Body of pancreas (tissue), 4 donors: ENCODE measurements at regions not wholly inside any gene's neighbourhood (a gene's known extent, or its start where the extent isn't known, plus 50 kb on each side); places are given as distances from the start of the nearest gene placed in this dataset.

Experiments used
- ATAC-seq: fragments of 150-250 bp; one replicate; pipeline ENCODE4 v1.9.1; 2016
- DNase-seq, 4 donors: peaks; one replicate each; pipeline ENCODE4 v3.0.0-alpha.2; 2019
- H3K27ac ChIP-seq, 4 donors: fragments of 200-600 bp; sonication (generic); 1 replicate in 3 of 4; 2 replicates in 1 of 4; pipeline versions ENCODE4 v1.5.1 to v1.6.1; 2016 to 2019; ENCODE audit warnings: mild to moderate bottlenecking in 1 of 4, mixed read lengths in 1 of 4, moderate library complexity in 1 of 4
- H3K27me3 ChIP-seq, 2 donors: fragments of 200-600 bp; sonication (generic); one replicate each; pipeline ENCODE4 v1.6.0; 2016; ENCODE audit warnings: mild to moderate bottlenecking in 1 of 2
- H3K36me3 ChIP-seq, 2 donors: fragments of 200-600 bp; sonication (generic); replicated peaks in 1 of 2; 2 replicates each; pipeline ENCODE4 v1.5.1; 2016; ENCODE audit warnings: low read depth in 2 of 2; ENCODE audit not compliant: insufficient read depth in 1 of 2
- H3K4me1 ChIP-seq: fragments of 200-600 bp; sonication (generic); one replicate; pipeline ENCODE4 v1.6.0; 2016
- H3K4me3 ChIP-seq, 2 donors: fragments of 200-600 bp; sonication (generic); 1 replicate in 1 of 2; 2 replicates in 1 of 2; pipeline ENCODE4 v1.5.1; 2016 to 2019
- H3K9me3 ChIP-seq, 3 donors: fragments of 200-600 bp; sonication (generic); 1 replicate in 2 of 3; 2 replicates in 1 of 3; pipeline ENCODE4 v1.5.1; 2016
- POLR2A ChIP-seq, 3 donors: fragments of 450-650 bp; IDR thresholded peaks; one replicate each; pipeline ENCODE4 v1.6.1; 2016; ENCODE audit warnings: antibody characterized with exemption in 3 of 3, mild to moderate bottlenecking in 2 of 3
- WGBS, 2 donors: methylation state at CpG; one replicate each; pipeline ENCODE4 v1.1.5; 2017; 5-methylcytosine and 5-hydroxymethylcytosine counted together
- intact Hi-C: fragments of 100-400 bp; cut with DNase I; formaldehyde crosslinking; loops from one replicate; pipeline ENCODE4 v1.15.1; 2023
- TF ChIP-seq, protein P1 (sequence below), 7 experiments: fragments of 450-650 bp in 4 of 7; fragments of 200-600 bp in 3 of 7; sonication (generic) in 3 of 7; IDR thresholded peaks; one replicate each; pipeline ENCODE4 v1.5.1; 2016 to 2019; ENCODE audit warnings: antibody characterized with exemption in 7 of 7

DNA sequence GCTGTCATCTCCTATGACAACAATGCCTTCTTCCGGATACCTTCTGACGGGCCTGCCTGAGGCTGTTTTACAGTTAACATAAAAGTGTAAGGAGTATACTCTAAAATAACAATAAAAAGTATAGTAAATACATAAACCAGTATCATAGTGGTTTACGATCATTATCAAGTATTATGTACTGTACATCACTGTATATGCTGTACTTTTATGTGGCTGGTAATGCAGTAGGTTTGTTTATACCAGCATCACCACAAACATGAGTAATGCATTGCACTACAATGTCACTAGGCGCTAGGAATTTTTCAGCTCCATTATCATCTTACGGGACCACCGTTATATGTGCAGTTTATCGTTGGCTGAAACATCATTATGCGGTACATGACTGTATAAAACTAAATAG, 76.5 kb downstream of the VEGFA start:
- no peak for ATAC-seq
- DNase-seq, result no peak
- TF ChIP-seq POLR2A (IDR thresholded peaks at IDR 0.05), result no peak
- TF ChIP-seq, protein P1, sequence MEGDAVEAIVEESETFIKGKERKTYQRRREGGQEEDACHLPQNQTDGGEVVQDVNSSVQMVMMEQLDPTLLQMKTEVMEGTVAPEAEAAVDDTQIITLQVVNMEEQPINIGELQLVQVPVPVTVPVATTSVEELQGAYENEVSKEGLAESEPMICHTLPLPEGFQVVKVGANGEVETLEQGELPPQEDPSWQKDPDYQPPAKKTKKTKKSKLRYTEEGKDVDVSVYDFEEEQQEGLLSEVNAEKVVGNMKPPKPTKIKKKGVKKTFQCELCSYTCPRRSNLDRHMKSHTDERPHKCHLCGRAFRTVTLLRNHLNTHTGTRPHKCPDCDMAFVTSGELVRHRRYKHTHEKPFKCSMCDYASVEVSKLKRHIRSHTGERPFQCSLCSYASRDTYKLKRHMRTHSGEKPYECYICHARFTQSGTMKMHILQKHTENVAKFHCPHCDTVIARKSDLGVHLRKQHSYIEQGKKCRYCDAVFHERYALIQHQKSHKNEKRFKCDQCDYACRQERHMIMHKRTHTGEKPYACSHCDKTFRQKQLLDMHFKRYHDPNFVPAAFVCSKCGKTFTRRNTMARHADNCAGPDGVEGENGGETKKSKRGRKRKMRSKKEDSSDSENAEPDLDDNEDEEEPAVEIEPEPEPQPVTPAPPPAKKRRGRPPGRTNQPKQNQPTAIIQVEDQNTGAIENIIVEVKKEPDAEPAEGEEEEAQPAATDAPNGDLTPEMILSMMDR (IDR thresholded peaks at IDR 0.05), result no peak
- H3K27ac ChIP-seq, result no peak overlapping the region
- no peaks in the 10 kb centered on the region for H3K27me3 ChIP-seq
- H3K9me3 ChIP-seq, result no peaks in the 10 kb centered on the region
- WGBS, 2 donors, result 90 to 95% methylated on average over 8 of the region's 8 CpGs
- no peaks in the 10 kb centered on the region for H3K36me3 ChIP-seq
- no peak overlapping the region for H3K4me3 ChIP-seq
- H3K4me1 ChIP-seq, result no peaks in the 10 kb centered on the region
- intact Hi-C loops, result no loop called here

DNA sequence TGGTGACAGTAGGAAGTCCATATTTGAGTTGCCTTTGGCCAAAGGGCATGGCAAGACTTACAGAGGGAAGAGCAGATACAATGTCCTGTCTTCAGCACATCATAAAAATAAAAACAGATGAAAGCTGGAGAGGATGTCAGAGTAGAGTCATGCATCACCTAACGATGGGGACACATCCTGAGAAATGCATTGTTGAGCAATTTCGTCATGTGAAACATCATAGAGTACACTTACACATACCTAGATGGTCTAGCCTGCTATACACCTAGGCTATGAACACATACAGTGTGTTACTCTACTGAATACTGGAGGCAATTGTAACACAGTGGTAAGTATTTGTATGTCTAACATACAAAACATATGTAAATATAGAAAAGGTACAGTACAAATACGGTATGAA, 75.6 kb downstream of the VEGFA start:
- no peak for DNase-seq
- 52 to 54% methylated on average over 3 of the region's 3 CpGs for WGBS, 2 donors
- intact Hi-C loops, result no loop called here

GRCh38 chr6:43843669-43844171, 73.7 kb downstream of the VEGFA start:
- Histone ChIP-seq H3K36me3 (no peaks in the 10 kb centered on the region), H3K9me3 (no peaks in the 10 kb centered on the region), H3K27ac (no peak overlapping the region), H3K4me1 (peaks cover 9% of the 10 kb centered on the region), H3K27me3 (no peaks in the 10 kb centered on the region), H3K4me3 (no peak overlapping the region)
- intact Hi-C loops, result loop anchor here (5.0 kb wide), 1 partner anchor 66 kb away; no protein-coding TSS in a partner anchor
- WGBS, 2 donors, result 92 to 94% methylated on average over 4 of the region's 4 CpGs
- DNase-seq, result no peak
- TF ChIP-seq POLR2A (IDR thresholded peaks at IDR 0.05), result no peak
- TF ChIP-seq, protein P1 (IDR thresholded peaks at IDR 0.05), result no peak
- no peak for ATAC-seq

More for the DNA sequence above, 75.6 kb downstream of the VEGFA start:
- no peak for ATAC-seq
- Histone ChIP-seq H3K9me3 (no peaks in the 10 kb centered on the region), H3K4me1 (peaks cover 5% of the 10 kb centered on the region), H3K27me3 (no peaks in the 10 kb centered on the region), H3K36me3 (no peaks in the 10 kb centered on the region), H3K27ac (no peak overlapping the region), H3K4me3 (no peak overlapping the region)
- TF ChIP-seq, protein P1 (IDR thresholded peaks at IDR 0.05), result no peak
- no peak for TF ChIP-seq POLR2A (IDR thresholded peaks at IDR 0.05)

DNA sequence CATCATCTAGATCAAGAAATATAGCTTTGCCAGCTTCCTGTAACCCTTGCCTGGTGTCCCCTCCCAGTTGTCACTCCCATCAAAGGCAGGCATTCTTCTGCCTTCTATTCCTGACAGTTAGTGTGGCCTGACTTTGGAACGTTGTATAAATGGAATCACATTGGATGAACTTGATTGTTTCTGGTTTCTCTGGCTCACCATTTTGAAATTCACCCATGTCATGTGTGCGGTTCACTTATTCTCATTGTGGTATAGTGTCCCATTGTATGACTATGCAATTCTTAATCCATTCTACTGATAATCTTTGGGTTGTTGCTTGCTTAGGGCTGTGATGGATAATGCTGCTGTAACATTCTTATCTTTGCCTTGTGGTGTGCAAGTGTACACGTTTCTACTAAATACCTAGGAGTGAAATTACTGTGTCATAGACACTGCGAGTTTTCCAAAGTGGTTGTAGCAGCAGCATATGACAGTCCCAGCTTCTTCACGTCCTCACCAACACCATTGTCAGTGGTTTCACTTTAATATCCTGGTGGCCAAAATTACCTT, 73.2 kb downstream of the VEGFA start:
- no peaks in the 10 kb centered on the region for H3K27me3 ChIP-seq
- H3K27ac ChIP-seq, result no peak overlapping the region
- no peak for DNase-seq
- H3K4me3 ChIP-seq, result no peak overlapping the region
- ATAC-seq, result no peak
- H3K4me1 ChIP-seq, result peaks cover 14% of the 10 kb centered on the region
- WGBS, 2 donors, result 47 to 49% methylated on average over 5 of the region's 5 CpGs
- no peak for TF ChIP-seq POLR2A (IDR thresholded peaks at IDR 0.05)
- TF ChIP-seq, protein P1 (IDR thresholded peaks at IDR 0.05), result no peak
- H3K36me3 ChIP-seq, result no peaks in the 10 kb centered on the region
- intact Hi-C loops, result loop anchor here (5.0 kb wide), 1 partner anchor 66 kb away; no protein-coding TSS in a partner anchor
- no peaks in the 10 kb centered on the region for H3K9me3 ChIP-seq
